AG09319 (cell line): ENCODE measurements at regions not wholly inside any gene's neighbourhood (a gene's known extent, or its start where the extent isn't known, plus 50 kb on each side); places are given as distances from the start of the nearest gene placed in this dataset.

Source experiments
- DNase-seq: peaks from one replicate; pipeline ENCODE4 v3.0.0-alpha.2; 2010; ENCODE audit warnings: low read depth; ENCODE audit errors: extremely low read depth
- TF ChIP-seq, protein P1 (sequence below): IDR thresholded peaks from 2 replicates; pipeline ENCODE4 v1.5.1; 2011; ENCODE audit warnings: low read depth, mild to moderate bottlenecking, inconsistent platforms, low read length, moderate library complexity

DNA sequence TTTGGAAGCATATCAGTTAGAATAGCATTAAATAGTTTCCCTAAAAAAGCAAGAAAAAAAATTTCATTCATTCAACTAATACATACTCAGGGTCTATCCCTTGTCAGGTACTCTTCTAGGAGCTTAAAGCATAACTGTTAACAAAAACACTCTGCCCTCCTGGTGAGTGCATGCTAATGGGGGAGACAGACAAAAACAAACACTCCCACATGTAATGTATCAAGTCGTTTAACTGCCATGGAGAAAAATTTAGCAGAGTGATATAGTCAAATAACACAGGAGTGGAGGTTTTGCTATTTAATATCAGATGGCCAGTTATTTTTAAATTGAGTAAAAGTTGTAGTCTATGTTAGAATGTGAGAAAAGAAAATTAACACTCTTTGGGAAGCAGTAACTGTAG is 254.5 kb upstream of the RARB start:
- DNase-seq = no peak

DNA sequence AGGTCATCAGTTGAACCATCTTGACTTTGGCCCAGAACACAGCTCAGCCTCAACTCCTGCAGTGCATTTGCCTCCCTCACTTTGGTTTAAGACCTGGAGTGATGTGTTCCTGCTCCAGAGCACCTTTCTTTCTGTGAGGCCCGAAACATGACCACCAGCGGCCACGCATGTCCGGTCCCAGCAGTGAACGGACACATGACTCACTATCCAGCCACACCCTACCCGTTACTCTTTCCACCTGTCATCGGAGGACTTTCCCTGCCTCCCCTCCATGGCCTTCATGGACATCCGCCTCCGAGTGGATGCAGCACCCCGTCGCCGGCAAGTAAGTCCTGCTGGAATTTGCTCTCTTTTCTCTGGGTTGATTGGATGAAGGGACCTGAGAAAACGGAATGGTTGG is 253.8 kb upstream of the RARB start:
- TF ChIP-seq, protein P1, sequence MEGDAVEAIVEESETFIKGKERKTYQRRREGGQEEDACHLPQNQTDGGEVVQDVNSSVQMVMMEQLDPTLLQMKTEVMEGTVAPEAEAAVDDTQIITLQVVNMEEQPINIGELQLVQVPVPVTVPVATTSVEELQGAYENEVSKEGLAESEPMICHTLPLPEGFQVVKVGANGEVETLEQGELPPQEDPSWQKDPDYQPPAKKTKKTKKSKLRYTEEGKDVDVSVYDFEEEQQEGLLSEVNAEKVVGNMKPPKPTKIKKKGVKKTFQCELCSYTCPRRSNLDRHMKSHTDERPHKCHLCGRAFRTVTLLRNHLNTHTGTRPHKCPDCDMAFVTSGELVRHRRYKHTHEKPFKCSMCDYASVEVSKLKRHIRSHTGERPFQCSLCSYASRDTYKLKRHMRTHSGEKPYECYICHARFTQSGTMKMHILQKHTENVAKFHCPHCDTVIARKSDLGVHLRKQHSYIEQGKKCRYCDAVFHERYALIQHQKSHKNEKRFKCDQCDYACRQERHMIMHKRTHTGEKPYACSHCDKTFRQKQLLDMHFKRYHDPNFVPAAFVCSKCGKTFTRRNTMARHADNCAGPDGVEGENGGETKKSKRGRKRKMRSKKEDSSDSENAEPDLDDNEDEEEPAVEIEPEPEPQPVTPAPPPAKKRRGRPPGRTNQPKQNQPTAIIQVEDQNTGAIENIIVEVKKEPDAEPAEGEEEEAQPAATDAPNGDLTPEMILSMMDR = no peak
- DNase-seq = no peak

More for the DNA sequence above, 254.5 kb upstream of the RARB start:
- TF ChIP-seq, protein P1 = no peak

DNA sequence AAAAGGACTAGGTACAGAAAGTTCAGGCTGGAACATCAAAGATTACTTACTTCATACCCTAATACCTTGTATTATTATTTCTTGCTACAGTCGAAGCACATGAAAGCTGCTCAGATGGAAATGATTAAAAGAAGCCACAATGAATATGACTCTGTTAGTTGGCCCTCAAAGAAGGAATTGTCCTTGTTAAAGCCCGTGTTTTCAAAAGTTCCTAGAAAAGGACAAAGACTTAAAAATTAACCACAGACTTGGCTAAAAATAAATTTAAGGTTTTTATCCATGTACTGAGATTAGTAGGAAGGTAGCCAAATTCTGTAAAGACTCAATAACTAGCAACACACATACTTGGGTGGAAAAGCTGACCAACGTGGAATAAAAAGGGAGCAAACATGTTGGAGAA is 251.0 kb upstream of the RARB start:
- no peak for DNase-seq
- TF ChIP-seq, protein P1 = no peak

- TF ChIP-seq, protein P1 = no peak
- DNase-seq = no peak
Observed at GRCh38 chr3:25178672-25179071, 249.4 kb upstream of the RARB start.

GRCh38 chr3:25181096-25181495 is 247.0 kb upstream of the RARB start:
- TF ChIP-seq, protein P1 = no peak
- no peak for DNase-seq

DNA sequence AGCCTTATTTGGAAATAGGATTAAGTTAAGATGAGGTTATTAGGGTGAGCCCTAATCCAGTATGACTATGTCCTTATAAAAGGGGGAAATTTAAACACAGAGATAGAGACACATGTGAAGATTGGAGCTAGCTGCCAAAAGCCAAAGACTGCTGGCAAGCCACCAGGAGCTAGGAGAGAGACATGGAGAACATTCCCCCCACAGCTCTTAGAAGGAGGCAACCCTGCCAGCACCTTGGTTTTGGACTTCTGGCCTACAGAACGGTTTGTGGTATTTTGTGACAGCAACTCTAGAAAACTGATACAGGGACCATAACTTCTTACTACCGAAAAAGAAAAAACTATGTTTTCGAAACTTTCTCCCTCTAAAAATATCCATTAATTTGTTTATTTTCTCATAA is 245.3 kb upstream of the RARB start:
- no peak for DNase-seq

GRCh38 chr3:25184641-25185250 is 243.3 kb upstream of the RARB start:
- TF ChIP-seq, protein P1 = no peak
- no peak for DNase-seq

More for the DNA sequence above, 245.3 kb upstream of the RARB start:
- TF ChIP-seq, protein P1 = no peak
